ENCODE measurements at regions not wholly inside any gene's neighbourhood (a gene's known extent, or its start where the extent isn't known, plus 50 kb on each side); places are given as distances from the start of the nearest gene placed in this dataset.

GRCh38 chr2:220887271-220887870 is 684.7 kb downstream of the EPHA4 start:
- 60 to 100% (median 83%) methylated on average over 1 to 6 of the region's 6 CpGs; no CpG with 5 or more reads in 1 of the 10 experiments for WGBS, 10 experiments
- in situ Hi-C loops (cut with MboI; ENCODE audit: low pct_unique_long_range_greater_than_20kb in 2 of 9, low sequenced_read_pairs in 9 of 9, unreplicated experiment in 9 of 9) = no loop called here

GRCh38 chr2:220887876-220888275 is 684.2 kb downstream of the EPHA4 start:
- ATAC-seq (replicated peaks in 6 of 8) = peak in 3 of 8 experiments; percentile 9 to 45 (median 33)
- Histone ChIP-seq H3K27ac (no peak overlapping the region), H3K4me3 (no peak overlapping the region), H3K4me1 (replicated peaks in 1 of 2) (peaks cover 0 to 7% of the 10 kb centered on the region in 2 donors)
- in situ Hi-C loops (cut with MboI; ENCODE audit: low pct_unique_long_range_greater_than_20kb in 2 of 9, low sequenced_read_pairs in 9 of 9, unreplicated experiment in 9 of 9) = no loop called here
- WGBS, 10 experiments = 7 to 84% (median 55%) methylated on average over 2 to 6 of the region's 6 CpGs; no CpG with 5 or more reads in 1 of the 10 experiments

More at GRCh38 chr2:220887271-220887870, 684.7 kb downstream of the EPHA4 start:
- Histone ChIP-seq H3K4me1 (replicated peaks in 1 of 2) (peaks cover 0 to 7% of the 10 kb centered on the region in 2 donors), H3K4me3 (no peak overlapping the region), H3K27ac (no peak overlapping the region)
- peak in 2 of 8 experiments; percentile 4 to 7 for ATAC-seq (replicated peaks in 6 of 8)

GRCh38 chr2:220890931-220891330 is 681.2 kb downstream of the EPHA4 start:
- Histone ChIP-seq H3K4me3 (no peak overlapping the region), H3K4me1 (replicated peaks in 1 of 2) (peaks cover 0 to 7% of the 10 kb centered on the region in 2 donors), H3K27ac (no peak overlapping the region)
- ATAC-seq (replicated peaks in 6 of 8) = no peak
- WGBS, 10 experiments = 5 to 100% (median 93%) methylated on average over 1 to 3 of the region's 3 CpGs
- in situ Hi-C loops (cut with MboI; ENCODE audit: low pct_unique_long_range_greater_than_20kb in 2 of 9, low sequenced_read_pairs in 9 of 9, unreplicated experiment in 9 of 9) = no loop called here

- H3K27ac ChIP-seq = no peak overlapping the region
- no peak overlapping the region for H3K4me3 ChIP-seq
- 0 to 83% (median 56%) methylated on average over 1 of the region's 1 CpG; no CpG with 5 or more reads in 5 of the 10 experiments for WGBS, 10 experiments
- in situ Hi-C loops (cut with MboI; ENCODE audit: low pct_unique_long_range_greater_than_20kb in 2 of 9, low sequenced_read_pairs in 9 of 9, unreplicated experiment in 9 of 9) = no loop called here
- H3K4me1 ChIP-seq (replicated peaks in 1 of 2) = peaks cover 0 to 7% of the 10 kb centered on the region in 2 donors
- ATAC-seq (replicated peaks in 6 of 8) = peak in 5 of 8 experiments; percentile 32 to 81 (median 65)
Observed at GRCh38 chr2:220891405-220891804, 680.7 kb downstream of the EPHA4 start.

- 20 to 100% (median 84%) methylated on average over 2 to 5 of the region's 5 CpGs; no CpG with 5 or more reads in 1 of the 10 experiments for WGBS, 10 experiments
- in situ Hi-C loops (cut with MboI; ENCODE audit: low pct_unique_long_range_greater_than_20kb in 2 of 9, low sequenced_read_pairs in 9 of 9, unreplicated experiment in 9 of 9) = no loop called here
- no peak for ATAC-seq (replicated peaks in 6 of 8)
- no peak overlapping the region for H3K4me3 ChIP-seq
- H3K4me1 ChIP-seq (replicated peaks in 1 of 2) = peaks cover 0 to 7% of the 10 kb centered on the region in 2 donors
- no peak overlapping the region for H3K27ac ChIP-seq
Observed at GRCh38 chr2:220892018-220892634, 680.0 kb downstream of the EPHA4 start.

- peak in 3 of 8 experiments; percentile 38 to 67 (median 40) for ATAC-seq (replicated peaks in 6 of 8)
- WGBS, 10 experiments = 50 to 100% (median 85%) methylated on average over 1 to 2 of the region's 2 CpGs; no CpG with 5 or more reads in 2 of the 10 experiments
- Histone ChIP-seq H3K4me3 (no peak overlapping the region), H3K4me1 (replicated peaks in 1 of 2) (peaks cover 0 to 2% of the 10 kb centered on the region in 2 donors), H3K27ac (no peak overlapping the region)
- in situ Hi-C loops (cut with MboI; ENCODE audit: low pct_unique_long_range_greater_than_20kb in 2 of 9, low sequenced_read_pairs in 9 of 9, unreplicated experiment in 9 of 9) = no loop called here
Observed at GRCh38 chr2:220893411-220893810, 678.7 kb downstream of the EPHA4 start.

GRCh38 chr2:220894069-220894468 is 678.0 kb downstream of the EPHA4 start:
- Histone ChIP-seq H3K4me3 (no peak overlapping the region), H3K4me1 (replicated peaks in 1 of 2) (no peaks in the 10 kb centered on the region), H3K27ac (no peak overlapping the region)
- 50 to 100% (median 95%) methylated on average over 1 of the region's 1 CpG for whole genome bisulfite sequencing, 10 experiments
- peak in 1 of 8 experiments; percentile 32 for ATAC-seq (replicated peaks in 6 of 8)
- in situ Hi-C loops (cut with MboI; ENCODE audit: low pct_unique_long_range_greater_than_20kb in 2 of 9, low sequenced_read_pairs in 9 of 9, unreplicated experiment in 9 of 9) = no loop called here

GRCh38 chr2:220899492-220899891 is 672.6 kb downstream of the EPHA4 start:
- WGBS, 10 experiments = 57 to 100% (median 100%) methylated on average over 1 of the region's 1 CpG; no CpG with 5 or more reads in 2 of the 10 experiments
- Histone ChIP-seq H3K4me1 (replicated peaks in 1 of 2) (no peaks in the 10 kb centered on the region), H3K27ac (no peak overlapping the region), H3K4me3 (no peak overlapping the region)
- no peak for ATAC-seq (replicated peaks in 6 of 8)
- in situ Hi-C loops (cut with MboI; ENCODE audit: low pct_unique_long_range_greater_than_20kb in 2 of 9, low sequenced_read_pairs in 9 of 9, unreplicated experiment in 9 of 9) = no loop called here

- no peaks in the 10 kb centered on the region for H3K4me1 ChIP-seq (replicated peaks in 1 of 2)
- no peak overlapping the region for H3K4me3 ChIP-seq
- no peak overlapping the region for H3K27ac ChIP-seq
- in situ Hi-C loops (cut with MboI; ENCODE audit: low pct_unique_long_range_greater_than_20kb in 2 of 9, low sequenced_read_pairs in 9 of 9, unreplicated experiment in 9 of 9) = no loop called here
- 20 to 100% (median 86%) methylated on average over 1 to 2 of the region's 2 CpGs; no CpG with 5 or more reads in 5 of the 10 experiments for WGBS, 10 experiments
- ATAC-seq (replicated peaks in 6 of 8) = no peak
Observed at GRCh38 chr2:220904015-220904414, 668.1 kb downstream of the EPHA4 start.

GRCh38 chr2:220913384-220913783 is 658.7 kb downstream of the EPHA4 start:
- H3K27ac ChIP-seq = no peak overlapping the region
- in situ Hi-C loops (cut with MboI; ENCODE audit: low pct_unique_long_range_greater_than_20kb in 2 of 9, low sequenced_read_pairs in 9 of 9, unreplicated experiment in 9 of 9) = no loop called here
- peak in 1 of 8 experiments; percentile 36 for ATAC-seq (replicated peaks in 6 of 8)

GRCh38 chr2:220915092-220915623 is 656.9 kb downstream of the EPHA4 start:
- Histone ChIP-seq H3K27ac (no peak overlapping the region), H3K4me3 (no peak overlapping the region), H3K4me1 (replicated peaks in 1 of 2) (no peaks in the 10 kb centered on the region)
- peak in 7 of 8 experiments; percentile 27 to 80 (median 56) for ATAC-seq (replicated peaks in 6 of 8)
- WGBS, 10 experiments = 0 to 63% (median 42%) methylated on average over 1 to 2 of the region's 2 CpGs; no CpG with 5 or more reads in 3 of the 10 experiments
- in situ Hi-C loops (cut with MboI; ENCODE audit: low pct_unique_long_range_greater_than_20kb in 2 of 9, low sequenced_read_pairs in 9 of 9, unreplicated experiment in 9 of 9) = no loop called here

More at GRCh38 chr2:220913384-220913783, 658.7 kb downstream of the EPHA4 start:
- H3K4me3 ChIP-seq = no peak overlapping the region
- H3K4me1 ChIP-seq (replicated peaks in 1 of 2) = no peaks in the 10 kb centered on the region

GRCh38 chr2:220916931-220917330 is 655.2 kb downstream of the EPHA4 start:
- in situ Hi-C loops (cut with MboI; ENCODE audit: low pct_unique_long_range_greater_than_20kb in 2 of 9, low sequenced_read_pairs in 9 of 9, unreplicated experiment in 9 of 9) = no loop called here
- no peak overlapping the region for H3K4me3 ChIP-seq
- ATAC-seq (replicated peaks in 6 of 8) = no peak
- no peak overlapping the region for H3K27ac ChIP-seq
- WGBS, 10 experiments = 14 to 100% (median 76%) methylated on average over 1 to 4 of the region's 4 CpGs; no CpG with 5 or more reads in 2 of the 10 experiments
- no peaks in the 10 kb centered on the region for H3K4me1 ChIP-seq (replicated peaks in 1 of 2)

- Histone ChIP-seq H3K4me1 (replicated peaks in 1 of 2) (no peaks in the 10 kb centered on the region), H3K4me3 (no peak overlapping the region), H3K27ac (no peak overlapping the region)
- in situ Hi-C loops (cut with MboI; ENCODE audit: low pct_unique_long_range_greater_than_20kb in 2 of 9, low sequenced_read_pairs in 9 of 9, unreplicated experiment in 9 of 9) = no loop called here
- WGBS, 10 experiments = 0 to 83% (median 59%) methylated on average over 1 to 2 of the region's 2 CpGs; no CpG with 5 or more reads in 2 of the 10 experiments
- peak in 2 of 8 experiments; percentile 20 to 38 for ATAC-seq (replicated peaks in 6 of 8)
Observed at GRCh38 chr2:220930271-220931076, 641.6 kb downstream of the EPHA4 start.

Measured in motor neuron (in vitro differentiated cells).